KBM-7 (cell line): ENCODE measurements at regions not wholly inside any gene's neighbourhood (a gene's known extent, or its start where the extent isn't known, plus 50 kb on each side); places are given as distances from the start of the nearest gene placed in this dataset.

ENCODE experiments used
- DNase-seq: peaks from one replicate; pipeline ENCODE4 v3.0.0-alpha.2; 2015
- in situ Hi-C: fragments of 300-500 bp; cut with MboI; formaldehyde crosslinking; loops from 2 replicates; pipeline ENCODE4 v1.14.3; 2020; ENCODE audit warnings: low sequenced_read_pairs, low pct_unique_long_range_greater_than_20kb, mixed read lengths

- in situ Hi-C loops: no loop called here
- no peak for DNase-seq
Measured at GRCh38 chr4:188841523-188841922, 702.3 kb downstream of the TRIML1 start.

- DNase-seq: no peak
- in situ Hi-C loops: no loop called here
Measured at GRCh38 chr4:188854436-188854835, 715.2 kb downstream of the TRIML1 start.

GRCh38 chr4:188858696-188859095 is 719.5 kb downstream of the TRIML1 start:
- in situ Hi-C loops: no loop called here
- no peak for DNase-seq

GRCh38 chr4:188864741-188865140 is 725.5 kb downstream of the TRIML1 start:
- in situ Hi-C loops: no loop called here
- no peak for DNase-seq

GRCh38 chr4:188867796-188868195 is 728.6 kb downstream of the TRIML1 start:
- in situ Hi-C loops: no loop called here
- DNase-seq: no peak

- in situ Hi-C loops: no loop called here
- DNase-seq: no peak
Measured at GRCh38 chr4:188869581-188869980, 730.3 kb downstream of the TRIML1 start.

- in situ Hi-C loops: no loop called here
Measured at GRCh38 chr4:188872809-188873208, 733.6 kb downstream of the TRIML1 start.

GRCh38 chr4:188876881-188877280 is 737.6 kb downstream of the TRIML1 start:
- DNase-seq: no peak
- in situ Hi-C loops: no loop called here

More at GRCh38 chr4:188872809-188873208, 733.6 kb downstream of the TRIML1 start:
- no peak for DNase-seq

GRCh38 chr4:188879598-188879997 is 740.4 kb downstream of the TRIML1 start:
- DNase-seq: peak; percentile 45
- in situ Hi-C loops: no loop called here

GRCh38 chr4:188887905-188888304 is 748.7 kb downstream of the TRIML1 start:
- no peak for DNase-seq
- in situ Hi-C loops: no loop called here

- no peak for DNase-seq
- in situ Hi-C loops: no loop called here
Measured at GRCh38 chr4:188892837-188893236, 753.6 kb downstream of the TRIML1 start.

- in situ Hi-C loops: no loop called here
- DNase-seq: no peak
Measured at GRCh38 chr4:188903986-188904385, 764.7 kb downstream of the TRIML1 start.

- in situ Hi-C loops: no loop called here
- DNase-seq: no peak
Measured at GRCh38 chr4:188904617-188905016, 765.4 kb downstream of the TRIML1 start.

GRCh38 chr4:188905248-188905647 is 766.0 kb downstream of the TRIML1 start:
- in situ Hi-C loops: no loop called here
- no peak for DNase-seq

GRCh38 chr4:188911199-188911598 is 772.0 kb downstream of the TRIML1 start:
- in situ Hi-C loops: no loop called here
- no peak for DNase-seq

GRCh38 chr4:188911707-188912106 is 772.5 kb downstream of the TRIML1 start:
- in situ Hi-C loops: no loop called here
- no peak for DNase-seq

GRCh38 chr4:188915175-188915574 is 775.9 kb downstream of the TRIML1 start:
- DNase-seq: no peak
- in situ Hi-C loops: no loop called here

- in situ Hi-C loops: no loop called here
- no peak for DNase-seq
Measured at GRCh38 chr4:188918787-188919186, 779.5 kb downstream of the TRIML1 start.

- in situ Hi-C loops: no loop called here
- peak; percentile 3 for DNase-seq
Measured at GRCh38 chr4:188930822-188931221, 791.6 kb downstream of the TRIML1 start.

GRCh38 chr4:188934320-188934962 is 795.2 kb downstream of the TRIML1 start:
- DNase-seq: no peak
- in situ Hi-C loops: no loop called here

GRCh38 chr4:188941524-188942119 is 802.4 kb downstream of the TRIML1 start:
- in situ Hi-C loops: no loop called here
- no peak for DNase-seq
